AG04449 (cell line): ENCODE measurements at regions not wholly inside any gene's neighbourhood (a gene's known extent, or its start where the extent isn't known, plus 50 kb on each side); places are given as distances from the start of the nearest gene placed in this dataset.

ENCODE experiments used
- CTCF ChIA-PET: fragments of 350-600 bp; formaldehyde crosslinking; extraction: SDS; loops from one replicate; lab custom pipeline; 2021; ENCODE audit warnings: antibody characterized with exemption; lab: Yijun Ruan, JAX
- POLR2A ChIA-PET: fragments of 400-600, 350-600 bp; formaldehyde crosslinking; extraction: SDS; loops from one replicate; lab custom pipeline; 2020; ENCODE audit warnings: antibody characterized with exemption, inconsistent platforms; lab: Yijun Ruan, JAX
- DNase-seq: peaks from one replicate; pipeline ENCODE4 v3.0.0-alpha.2; 2010; ENCODE audit warnings: low read depth, low spot score
- H3K4me3 ChIP-seq: 2 replicates; pipeline ENCODE4 v1.5.1; 2011; ENCODE audit warnings: low read depth, mild to moderate bottlenecking, control low read depth, low read length
- CTCF ChIP-seq: IDR thresholded peaks from one replicate; pipeline ENCODE4 v1.5.1; 2011; ENCODE audit warnings: mild to moderate bottlenecking, moderate library complexity, low read length, control low read depth, inconsistent platforms; ENCODE audit not compliant: insufficient read depth; ENCODE audit errors: missing control alignments

DNA sequence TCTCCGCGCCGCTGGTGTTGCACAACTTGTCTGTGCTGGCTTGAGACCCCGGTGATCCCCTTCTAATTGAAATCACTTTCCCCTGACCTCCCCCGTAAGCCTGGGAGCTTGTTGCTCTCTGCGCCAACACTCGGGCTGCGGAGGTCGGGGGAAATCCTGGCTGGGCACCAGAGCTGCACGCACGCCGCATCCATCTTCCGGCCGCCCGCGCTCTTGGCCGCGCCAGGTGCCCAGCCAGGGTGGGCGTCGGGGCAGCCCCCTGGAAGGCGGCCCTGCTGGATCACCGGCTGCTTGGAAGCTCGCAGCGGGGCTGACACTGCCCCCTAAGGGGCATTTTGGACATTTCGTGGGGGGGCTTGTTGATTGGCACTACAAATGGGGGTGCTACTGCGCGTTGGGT lies 280.3 kb upstream of the SKOR2 start:
- ChIA-PET CTCF (no interaction called here), POLR2A (no interaction called here)
- H3K4me3 ChIP-seq: no peak overlapping the region
- no peak for DNase-seq
- TF ChIP-seq CTCF: no peak

GRCh38 chr18:47530695-47531094 lies 279.2 kb upstream of the SKOR2 start:
- no peak for DNase-seq
- H3K4me3 ChIP-seq: no peak overlapping the region
- CTCF ChIA-PET: no interaction called here
- POLR2A ChIA-PET: no interaction called here
- TF ChIP-seq CTCF: no peak

DNA sequence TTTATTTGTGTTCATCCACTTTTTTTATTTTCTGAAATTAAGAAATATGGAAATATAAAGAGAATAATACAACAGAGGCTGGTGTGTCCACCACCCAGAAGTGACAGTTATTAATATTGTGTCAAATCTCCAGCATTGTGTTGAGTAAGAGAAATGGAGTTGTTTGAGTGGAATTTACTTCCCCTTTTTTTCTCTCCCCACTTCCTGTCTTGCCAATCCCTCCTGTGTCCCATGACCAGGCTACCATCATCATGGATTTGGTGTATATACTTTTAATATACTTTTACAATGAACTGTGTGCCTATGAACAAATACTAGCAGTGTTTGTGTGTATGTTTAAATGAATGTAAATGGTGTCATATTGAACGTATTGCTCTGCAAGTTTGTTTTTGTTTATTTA lies 276.9 kb upstream of the SKOR2 start:
- CTCF ChIA-PET: no interaction called here
- DNase-seq: no peak
- no peak overlapping the region for H3K4me3 ChIP-seq
- POLR2A ChIA-PET: no interaction called here
- no peak for TF ChIP-seq CTCF

DNA sequence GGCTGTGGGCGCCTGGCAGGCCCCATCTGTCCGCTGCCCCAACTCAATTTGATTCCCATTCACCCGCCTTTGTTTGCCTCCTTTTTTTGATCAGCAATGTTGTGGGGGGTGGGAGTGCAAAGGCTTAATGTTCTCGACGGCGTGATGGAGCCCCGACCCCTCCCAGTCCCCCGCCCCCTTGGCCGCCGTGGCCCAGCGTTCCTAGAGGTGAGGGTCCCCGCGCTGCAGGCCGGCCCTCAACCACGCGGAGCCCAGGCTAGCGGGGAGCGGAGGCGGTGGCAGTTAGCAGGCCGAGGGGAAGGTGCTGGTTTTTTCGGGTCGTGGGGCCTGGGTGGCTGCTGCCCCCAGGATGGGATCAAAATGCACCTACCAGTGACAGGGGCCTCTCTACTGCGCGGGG lies 274.7 kb upstream of the SKOR2 start:
- ChIA-PET POLR2A (no interaction called here), CTCF (no interaction called here)
- no peak overlapping the region for H3K4me3 ChIP-seq
- TF ChIP-seq CTCF: no peak
- no peak for DNase-seq

DNA sequence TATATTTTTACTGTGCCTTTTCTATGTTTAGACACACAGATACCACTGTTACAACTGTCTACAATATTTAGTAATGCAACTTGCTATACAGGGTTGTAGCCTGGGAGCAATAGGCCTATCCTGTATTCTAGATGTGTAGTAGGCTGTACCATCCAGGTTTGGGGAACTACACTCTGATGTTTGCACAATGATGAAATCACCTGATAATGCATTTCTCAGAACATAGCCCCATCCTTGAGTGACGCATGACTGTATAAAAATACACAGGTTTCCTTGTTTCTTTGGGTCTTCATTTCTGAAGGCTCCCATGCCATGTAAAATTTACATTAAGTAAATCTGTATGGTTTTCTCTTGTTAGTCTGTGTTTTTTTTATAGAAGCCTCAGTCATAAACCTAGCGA lies 270.9 kb upstream of the SKOR2 start:
- ChIA-PET POLR2A (no interaction called here), CTCF (no interaction called here)
- DNase-seq: no peak

GRCh38 chr18:47520263-47520662 lies 268.8 kb upstream of the SKOR2 start:
- TF ChIP-seq CTCF: no peak
- no peak overlapping the region for H3K4me3 ChIP-seq
- no peak for DNase-seq
- ChIA-PET CTCF (no interaction called here), POLR2A (no interaction called here)

More for the DNA sequence above, 270.9 kb upstream of the SKOR2 start:
- TF ChIP-seq CTCF: no peak
- H3K4me3 ChIP-seq: no peak overlapping the region
